Muscle of leg (tissue), 3 donors: ENCODE measurements at regions not wholly inside any gene's neighbourhood (a gene's known extent, or its start where the extent isn't known, plus 50 kb on each side); places are given as distances from the start of the nearest gene placed in this dataset.
"Not testable (repeated sequence)": the region's sequence is repeated elsewhere in the genome, so short reads cannot be mapped to it uniquely, and the experiment has no call there.

ENCODE experiments used
- DNase-seq: peaks from one replicate; pipeline ENCODE4 v3.0.0; 2013
- H3K27ac ChIP-seq: one replicate; pipeline ENCODE4 v1.5.1; 2013; ENCODE audit warnings: mild to moderate bottlenecking, low read length, control low read depth
- H3K27me3 ChIP-seq: one replicate; pipeline ENCODE4 v1.6.1; 2013; ENCODE audit warnings: low read length; ENCODE audit not compliant: control insufficient read depth, insufficient read depth
- H3K36me3 ChIP-seq: one replicate; pipeline ENCODE4 v1.6.1; 2013; ENCODE audit warnings: low read length; ENCODE audit not compliant: control insufficient read depth, insufficient read depth
- H3K4me1 ChIP-seq: one replicate; pipeline ENCODE4 v1.6.1; 2013; ENCODE audit warnings: low read length; ENCODE audit not compliant: control insufficient read depth, insufficient read depth
- H3K4me3 ChIP-seq: one replicate; pipeline ENCODE4 v1.5.1; 2013; ENCODE audit warnings: low read length, control low read depth
- H3K9me3 ChIP-seq: replicated peaks from 2 replicates; pipeline ENCODE4 v1.6.1; 2013; ENCODE audit warnings: low read depth, low read length; ENCODE audit not compliant: control insufficient read depth
- WGBS: methylation state at CpG from one replicate; pipeline ENCODE4 v1.1.5; 2013; ENCODE audit warnings: missing lambda C conversion rate; ENCODE audit not compliant: insufficient coverage; 5-methylcytosine and 5-hydroxymethylcytosine counted together

- H3K9me3 ChIP-seq = not testable (repeated sequence)
- WGBS = no CpG with 5 or more reads among the region's 3 CpGs
Measured at GRCh38 chr18:14342170-14342569, 201.2 kb downstream of the POTEC start.

GRCh38 chr18:14336017-14336416 is 203.8 kb upstream of the ZNF519 start:
- not testable (repeated sequence) for H3K4me1 ChIP-seq, H3K36me3 ChIP-seq, H3K4me3 ChIP-seq, H3K9me3 ChIP-seq, DNase-seq, H3K27me3 ChIP-seq, H3K27ac ChIP-seq
- 78% methylated on average over 6 of the region's 6 CpGs for WGBS

More at GRCh38 chr18:14342170-14342569, 201.2 kb downstream of the POTEC start:
- H3K4me3 ChIP-seq, H3K27ac ChIP-seq, DNase-seq, H3K36me3 ChIP-seq, H3K4me1 ChIP-seq, H3K27me3 ChIP-seq: not testable (repeated sequence)

DNA sequence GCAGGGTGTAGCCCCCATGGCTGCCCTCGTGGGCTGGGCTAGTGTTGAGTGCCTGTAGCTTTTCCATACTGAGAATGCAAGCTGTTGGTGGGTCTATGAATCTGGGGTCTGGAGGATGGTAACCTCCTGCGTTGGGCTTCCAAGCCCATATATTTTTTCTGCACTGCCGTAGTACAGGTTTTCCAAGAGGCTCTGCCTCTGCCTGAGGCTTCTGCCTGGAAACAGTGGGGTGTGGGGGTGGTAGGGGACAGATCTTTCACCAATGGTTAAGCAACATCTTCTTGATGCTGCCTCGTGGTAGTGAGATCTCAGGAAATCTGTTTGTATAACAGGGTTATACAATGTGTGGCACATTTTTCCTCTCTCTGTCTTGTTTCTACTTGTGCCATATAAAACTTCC is 189.0 kb upstream of the ZNF519 start:
- not testable (repeated sequence) for DNase-seq, H3K9me3 ChIP-seq, H3K27me3 ChIP-seq, H3K4me1 ChIP-seq, H3K27ac ChIP-seq, H3K4me3 ChIP-seq, H3K36me3 ChIP-seq
- 53% methylated on average over 3 of the region's 4 CpGs for WGBS

- not testable (repeated sequence) for H3K27ac ChIP-seq, H3K36me3 ChIP-seq, DNase-seq, H3K4me1 ChIP-seq, H3K9me3 ChIP-seq, H3K27me3 ChIP-seq, H3K4me3 ChIP-seq
- WGBS = 84% methylated on average over 4 of the region's 7 CpGs
Measured at GRCh38 chr18:14301255-14301654, 169.0 kb upstream of the ZNF519 start.

DNA sequence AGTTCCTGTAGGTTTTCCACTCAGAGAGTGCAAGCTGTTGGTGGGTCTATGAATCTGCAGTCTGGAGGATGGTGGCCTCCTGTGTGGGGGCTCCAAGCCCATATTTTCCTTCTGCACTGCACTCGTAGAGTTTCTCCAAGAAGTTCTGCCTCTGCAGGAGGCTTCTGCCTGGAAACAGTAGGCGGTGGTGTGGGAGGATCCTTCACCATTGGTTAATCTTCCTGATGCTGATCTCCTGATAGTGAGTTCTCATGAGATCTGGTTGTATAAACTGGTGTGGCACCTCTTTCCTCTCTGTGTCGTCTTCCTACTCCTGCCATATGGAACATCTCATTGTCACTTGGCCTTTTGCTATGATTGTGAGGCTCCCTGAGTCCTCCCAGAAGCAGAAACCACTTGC is 162.8 kb upstream of the ZNF519 start:
- WGBS = no CpG with 5 or more reads among the region's 3 CpGs
- H3K4me1 ChIP-seq, H3K27me3 ChIP-seq, H3K4me3 ChIP-seq, H3K27ac ChIP-seq, DNase-seq, H3K9me3 ChIP-seq, H3K36me3 ChIP-seq: not testable (repeated sequence)

GRCh38 chr18:14285053-14285452 is 152.8 kb upstream of the ZNF519 start:
- Histone ChIP-seq H3K27me3 (no peaks in the 10 kb centered on the region), H3K36me3 (no peaks in the 10 kb centered on the region), H3K4me3 (no peak overlapping the region), H3K4me1 (no peaks in the 10 kb centered on the region), H3K9me3 (no peaks in the 10 kb centered on the region), H3K27ac (no peak overlapping the region)
- WGBS = 43% methylated on average over 4 of the region's 4 CpGs
- DNase-seq = no peak

GRCh38 chr18:14275391-14275790 is 143.2 kb upstream of the ZNF519 start:
- not testable (repeated sequence) for H3K36me3 ChIP-seq, H3K27ac ChIP-seq, H3K27me3 ChIP-seq, DNase-seq, H3K4me1 ChIP-seq, H3K9me3 ChIP-seq, H3K4me3 ChIP-seq
- no CpG with 5 or more reads among the region's 1 CpG for WGBS

GRCh38 chr18:14265637-14266410 is 133.6 kb upstream of the ZNF519 start:
- not testable (repeated sequence) for DNase-seq
- 40% methylated on average over 1 of the region's 6 CpGs for whole genome bisulfite sequencing

GRCh38 chr18:14262786-14263185 is 130.6 kb upstream of the ZNF519 start:
- not testable (repeated sequence) for H3K27me3 ChIP-seq, H3K4me1 ChIP-seq, H3K9me3 ChIP-seq, DNase-seq, H3K36me3 ChIP-seq, H3K27ac ChIP-seq, H3K4me3 ChIP-seq
- WGBS = 80% methylated on average over 1 of the region's 3 CpGs

More at GRCh38 chr18:14265637-14266410, 133.6 kb upstream of the ZNF519 start:
- not testable (repeated sequence) for H3K9me3 ChIP-seq, H3K4me1 ChIP-seq, H3K4me3 ChIP-seq, H3K27me3 ChIP-seq, H3K27ac ChIP-seq, H3K36me3 ChIP-seq

GRCh38 chr18:14250084-14250677 is 117.9 kb upstream of the ZNF519 start:
- not testable (repeated sequence) for H3K4me1 ChIP-seq, H3K27me3 ChIP-seq, H3K4me3 ChIP-seq, DNase-seq, H3K27ac ChIP-seq, H3K36me3 ChIP-seq, H3K9me3 ChIP-seq
- WGBS = no CpG with 5 or more reads among the region's 5 CpGs
